ENCODE measurements at regions not wholly inside any gene's neighbourhood (a gene's known extent, or its start where the extent isn't known, plus 50 kb on each side); places are given as distances from the start of the nearest gene placed in this dataset.

DNA sequence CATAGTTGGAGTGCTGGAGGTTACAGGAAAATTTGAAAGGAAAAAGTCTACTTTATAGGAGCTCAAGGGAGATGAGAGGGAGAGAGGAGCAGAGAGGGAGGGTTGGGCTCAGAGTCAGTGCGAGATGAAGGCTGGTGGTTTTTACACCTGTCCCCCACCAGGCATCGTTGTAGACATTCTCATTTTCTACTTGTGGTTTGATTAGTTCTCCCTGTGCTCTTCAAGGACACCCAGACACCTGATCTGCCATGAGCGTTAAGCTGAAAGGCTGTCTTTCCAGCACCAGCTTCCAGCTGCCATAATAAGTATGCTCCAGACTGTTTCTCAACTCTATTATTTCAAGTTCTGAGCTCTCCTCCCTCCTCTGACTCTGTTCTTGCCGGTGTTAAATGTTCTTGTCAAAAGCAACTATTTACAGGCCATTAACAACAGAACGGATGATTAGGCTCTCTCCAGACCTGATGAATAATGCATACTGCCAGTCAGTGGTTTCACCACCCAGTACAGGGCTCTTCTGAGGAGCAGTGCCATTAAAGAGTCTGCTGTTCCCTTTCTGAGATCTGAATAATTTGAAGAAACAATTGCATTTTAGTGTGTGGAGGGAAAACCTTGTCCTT, 514.6 kb upstream of the MCTP2 start:
- POLR2A ChIA-PET, result no interaction called here
- no peak for DNase-seq (ENCODE audit: extremely low spot score)
- TF ChIP-seq, protein P1, sequence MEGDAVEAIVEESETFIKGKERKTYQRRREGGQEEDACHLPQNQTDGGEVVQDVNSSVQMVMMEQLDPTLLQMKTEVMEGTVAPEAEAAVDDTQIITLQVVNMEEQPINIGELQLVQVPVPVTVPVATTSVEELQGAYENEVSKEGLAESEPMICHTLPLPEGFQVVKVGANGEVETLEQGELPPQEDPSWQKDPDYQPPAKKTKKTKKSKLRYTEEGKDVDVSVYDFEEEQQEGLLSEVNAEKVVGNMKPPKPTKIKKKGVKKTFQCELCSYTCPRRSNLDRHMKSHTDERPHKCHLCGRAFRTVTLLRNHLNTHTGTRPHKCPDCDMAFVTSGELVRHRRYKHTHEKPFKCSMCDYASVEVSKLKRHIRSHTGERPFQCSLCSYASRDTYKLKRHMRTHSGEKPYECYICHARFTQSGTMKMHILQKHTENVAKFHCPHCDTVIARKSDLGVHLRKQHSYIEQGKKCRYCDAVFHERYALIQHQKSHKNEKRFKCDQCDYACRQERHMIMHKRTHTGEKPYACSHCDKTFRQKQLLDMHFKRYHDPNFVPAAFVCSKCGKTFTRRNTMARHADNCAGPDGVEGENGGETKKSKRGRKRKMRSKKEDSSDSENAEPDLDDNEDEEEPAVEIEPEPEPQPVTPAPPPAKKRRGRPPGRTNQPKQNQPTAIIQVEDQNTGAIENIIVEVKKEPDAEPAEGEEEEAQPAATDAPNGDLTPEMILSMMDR (IDR thresholded peaks at IDR 0.05; ENCODE audit: control extremely low read depth, extremely low read depth, low read depth, missing control alignments), result no peak
- CTCF ChIA-PET, result no interaction called here

DNA sequence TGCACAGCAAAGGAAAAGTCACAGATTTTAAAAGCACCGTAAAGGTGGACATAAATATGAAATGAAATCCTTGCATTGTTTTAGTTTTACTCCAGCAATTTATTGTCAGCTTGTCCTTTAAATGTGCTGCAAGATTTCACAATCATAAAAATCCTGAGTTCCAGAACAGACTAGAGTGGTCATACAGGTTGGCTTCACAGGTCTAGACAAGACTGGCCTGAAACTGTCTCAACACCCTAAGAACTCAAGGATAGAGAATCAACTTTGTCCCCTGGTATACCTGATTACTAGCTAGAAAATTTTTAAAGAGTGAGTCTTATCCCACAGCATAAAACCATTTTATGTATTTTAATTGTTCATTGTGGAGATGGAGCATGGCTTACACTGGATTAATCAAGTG, 521.7 kb upstream of the MCTP2 start:
- CTCF ChIA-PET, result no interaction called here
- TF ChIP-seq, protein P1 (IDR thresholded peaks at IDR 0.05; ENCODE audit: control extremely low read depth, extremely low read depth, low read depth, missing control alignments), result no peak
- POLR2A ChIA-PET, result no interaction called here
- DNase-seq (ENCODE audit: extremely low spot score), result no peak

DNA sequence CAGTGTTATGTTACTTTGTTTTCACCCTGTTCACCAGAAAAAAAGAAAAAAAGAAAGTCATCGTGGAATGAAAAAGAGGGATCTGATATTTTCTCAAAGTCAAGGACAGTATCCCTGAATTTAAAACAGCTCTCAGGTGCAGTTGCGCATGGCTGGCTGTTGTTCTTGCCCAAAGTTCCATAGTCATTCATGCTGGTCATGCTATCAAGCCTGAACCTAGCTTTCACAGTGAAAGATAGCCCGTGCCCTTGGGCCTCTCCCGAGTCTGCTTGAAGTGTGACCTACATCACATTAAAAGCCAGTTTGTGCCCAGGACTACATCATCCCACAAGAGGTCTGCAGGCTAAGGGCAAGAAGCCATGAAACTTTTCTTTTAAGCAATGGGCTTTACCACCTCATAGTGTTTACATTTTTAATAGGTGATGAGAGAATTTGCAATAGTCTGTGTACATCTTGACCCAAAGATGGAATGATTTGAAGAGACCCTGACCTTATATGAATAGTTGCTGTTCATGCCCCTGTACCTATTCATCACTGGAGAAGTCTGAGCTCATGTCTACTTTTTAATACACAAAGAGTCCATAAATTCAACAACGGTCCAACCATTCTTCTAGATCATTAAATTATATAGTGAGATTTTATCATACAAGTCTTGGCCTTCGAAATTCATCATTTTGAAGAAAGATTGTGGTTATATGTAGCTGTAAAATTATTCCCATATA, 522.5 kb upstream of the MCTP2 start:
- ChIA-PET CTCF (no interaction called here), POLR2A (no interaction called here)
- TF ChIP-seq, protein P1 (IDR thresholded peaks at IDR 0.05; ENCODE audit: control extremely low read depth, extremely low read depth, low read depth, missing control alignments), result no peak
- DNase-seq (ENCODE audit: extremely low spot score), result no peak

DNA sequence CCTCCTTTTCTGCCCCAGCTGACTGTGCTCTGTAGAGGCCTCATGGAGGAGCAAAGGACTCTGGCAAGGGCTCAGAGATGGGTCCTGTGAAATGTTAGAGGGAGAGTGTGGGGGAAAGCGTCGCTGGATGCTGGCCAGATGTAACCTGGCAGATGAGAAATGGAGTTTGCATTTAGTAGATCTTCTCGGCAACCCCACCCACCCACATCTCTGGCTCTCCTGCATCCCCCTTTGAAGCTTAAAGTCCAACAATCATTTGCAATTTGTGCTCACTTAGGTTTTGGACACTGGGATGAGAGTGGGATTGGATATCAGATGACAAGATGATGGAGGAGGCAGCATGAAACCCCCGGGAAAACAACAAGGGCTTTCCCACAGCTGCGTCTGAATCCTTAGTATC, 523.6 kb upstream of the MCTP2 start:
- no peak for DNase-seq (ENCODE audit: extremely low spot score)
- ChIA-PET POLR2A (no interaction called here), CTCF (no interaction called here)
- TF ChIP-seq, protein P1 (IDR thresholded peaks at IDR 0.05; ENCODE audit: control extremely low read depth, extremely low read depth, low read depth, missing control alignments), result no peak

DNA sequence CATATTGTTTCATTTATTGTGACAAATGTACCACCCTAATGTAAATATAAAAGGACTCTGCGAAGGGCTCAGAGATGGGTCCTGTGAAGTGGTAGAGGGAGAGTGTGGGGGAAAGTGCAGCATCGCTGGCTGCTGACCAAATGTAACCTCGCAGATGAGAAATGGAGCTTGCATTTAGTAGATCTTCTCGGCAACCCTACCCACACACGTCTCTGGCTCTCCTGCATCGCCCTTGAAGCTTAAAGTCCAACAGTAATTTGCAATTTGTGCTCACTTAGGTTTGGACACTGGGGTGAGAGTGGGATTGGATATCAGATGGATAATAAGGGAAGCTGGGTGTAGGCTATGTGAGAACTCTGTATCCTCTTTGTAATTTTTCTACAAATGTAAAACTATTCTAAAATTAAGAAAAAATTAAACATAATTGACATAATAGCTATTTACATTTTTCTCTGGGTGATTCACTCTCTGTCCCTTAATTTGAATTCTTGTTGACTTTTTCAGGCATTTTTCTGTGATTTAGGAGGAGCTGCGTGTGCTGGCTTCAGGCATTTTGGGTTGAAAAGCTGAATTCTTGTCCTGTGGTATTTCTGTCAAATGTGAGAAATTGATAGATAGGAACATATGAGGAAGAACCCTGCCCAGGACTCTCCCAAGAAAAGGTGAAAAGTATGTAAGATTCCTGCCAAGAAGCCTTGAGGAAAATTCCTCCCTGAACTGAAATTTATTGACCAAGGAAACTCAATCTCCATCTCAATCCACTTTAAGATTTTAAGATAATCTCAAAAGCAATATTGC, 524.7 kb upstream of the MCTP2 start:
- TF ChIP-seq, protein P1 (IDR thresholded peaks at IDR 0.05; ENCODE audit: control extremely low read depth, extremely low read depth, low read depth, missing control alignments), result no peak
- ChIA-PET CTCF (interaction anchor here (1.4 kb wide), 1 partner anchor 13 kb away, joined by 4 read pairs; no protein-coding TSS in a partner anchor), POLR2A (no interaction called here)
- no peak for DNase-seq (ENCODE audit: extremely low spot score)

DNA sequence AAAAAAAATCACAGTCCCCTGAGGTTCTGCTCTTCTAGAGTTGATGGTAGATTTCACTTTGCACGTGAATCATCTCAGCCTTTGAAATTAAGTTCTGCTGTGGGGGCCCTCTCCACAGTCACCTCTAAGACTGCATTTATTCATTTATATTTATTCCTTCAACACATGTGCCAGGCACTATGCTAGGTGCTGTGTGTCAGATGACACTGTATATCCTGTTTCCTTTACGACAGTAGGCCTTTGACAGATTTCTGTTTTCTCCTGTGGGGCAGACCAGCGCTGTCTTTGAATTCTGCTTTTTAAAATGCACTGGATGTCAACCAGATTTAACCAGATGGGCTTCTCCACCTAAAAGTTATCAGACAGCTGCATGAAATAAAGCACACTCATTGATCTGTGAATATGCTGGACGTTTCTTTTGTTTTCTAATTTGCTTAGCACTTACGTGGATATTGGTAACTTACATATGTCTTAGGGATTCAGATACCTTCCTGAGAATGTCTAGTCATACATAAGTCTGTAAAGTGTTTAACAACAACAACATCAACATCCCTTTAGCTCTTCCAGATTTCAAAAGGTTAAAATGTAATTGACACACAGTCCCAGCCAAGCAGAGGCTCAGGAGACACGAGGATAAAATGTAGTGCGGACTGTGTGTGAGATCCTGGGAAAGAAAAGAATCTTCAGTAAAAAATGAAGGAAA, 525.5 kb upstream of the MCTP2 start:
- DNase-seq (ENCODE audit: extremely low spot score), result no peak
- POLR2A ChIA-PET, result no interaction called here
- CTCF ChIA-PET, result interaction anchor here (1.4 kb wide), 1 partner anchor 13 kb away, joined by 4 read pairs; no protein-coding TSS in a partner anchor
- TF ChIP-seq, protein P1 (IDR thresholded peaks at IDR 0.05; ENCODE audit: control extremely low read depth, extremely low read depth, low read depth, missing control alignments), result no peak

Measured in GM10248 (cell line).